ENCODE measurements at regions not wholly inside any gene's neighbourhood (a gene's known extent, or its start where the extent isn't known, plus 50 kb on each side); places are given as distances from the start of the nearest gene placed in this dataset.

- H3K9me2 ChIP-seq (ENCODE audit: insufficient read depth, low read length): no peaks in the 10 kb centered on the region
- no peaks in the 10 kb centered on the region for H3K27me3 ChIP-seq (ENCODE audit: insufficient read depth, low read depth, low read length)
- no peak overlapping the region for H3K4me3 ChIP-seq (ENCODE audit: low read length)
- no peaks in the 10 kb centered on the region for H3F3A ChIP-seq (ENCODE audit: insufficient read depth, low read length, poor library complexity, severe bottlenecking)
- no peaks in the 10 kb centered on the region for H3K36me3 ChIP-seq (ENCODE audit: insufficient read depth, low read length)
- H3K27ac ChIP-seq (ENCODE audit: low read length): no peak overlapping the region
- TF ChIP-seq TAF1 (IDR thresholded peaks at IDR 0.05; ENCODE audit: low read depth): no peak
- TF ChIP-seq CTCF (IDR thresholded peaks at IDR 0.05; ENCODE audit: poor library complexity, severe bottlenecking): no peak
- no peak for TF ChIP-seq MXI1 (conservative IDR thresholded peaks at IDR 0.05; ENCODE audit: poor library complexity, severe bottlenecking)
- TF ChIP-seq REST (IDR thresholded peaks at IDR 0.05; ENCODE audit: borderline replicate concordance): no peak
- no peak for TF ChIP-seq POLR2AphosphoS5 (IDR thresholded peaks at IDR 0.05)
- TF ChIP-seq SMC3 (conservative IDR thresholded peaks at IDR 0.05; ENCODE audit: poor library complexity): no peak
- no peak for TF ChIP-seq EZH2 (IDR thresholded peaks at IDR 0.05; ENCODE audit: borderline replicate concordance, insufficient read depth, low read length, poor library complexity, severe bottlenecking)
- no peak for TF ChIP-seq RAD21 (conservative IDR thresholded peaks at IDR 0.05)
- no peak for TF ChIP-seq EP300 (conservative IDR thresholded peaks at IDR 0.05; ENCODE audit: poor library complexity, severe bottlenecking)
- no peaks in the 10 kb centered on the region for H3K79me2 ChIP-seq (replicated peaks; ENCODE audit: insufficient read depth, low read length)
- H3K9me3 ChIP-seq (ENCODE audit: low read length): no peaks in the 10 kb centered on the region
- no peaks in the 10 kb centered on the region for H4K20me1 ChIP-seq (ENCODE audit: insufficient read depth)
- no peak overlapping the region for H3K9ac ChIP-seq (ENCODE audit: low read length)
- H3K4me2 ChIP-seq (ENCODE audit: low read length): no peak overlapping the region
- no peak overlapping the region for H2AFZ ChIP-seq (ENCODE audit: low read depth, low read length)
Measured at GRCh38 chr12:16849473-16849872, 243.5 kb upstream of the LMO3 start.

GRCh38 chr12:16844875-16845274 is 238.9 kb upstream of the LMO3 start:
- H3F3A ChIP-seq (ENCODE audit: insufficient read depth, low read length, poor library complexity, severe bottlenecking): no peaks in the 10 kb centered on the region
- H2AFZ ChIP-seq (ENCODE audit: low read depth, low read length): no peak overlapping the region
- no peaks in the 10 kb centered on the region for H3K9me2 ChIP-seq (ENCODE audit: insufficient read depth, low read length)
- no peak overlapping the region for H3K27ac ChIP-seq (ENCODE audit: low read length)
- no peaks in the 10 kb centered on the region for H3K27me3 ChIP-seq (ENCODE audit: insufficient read depth, low read depth, low read length)
- H3K4me2 ChIP-seq (ENCODE audit: low read length): no peak overlapping the region
- TF ChIP-seq POLR2AphosphoS5 (IDR thresholded peaks at IDR 0.05) (no peak), TAF1 (IDR thresholded peaks at IDR 0.05; ENCODE audit: low read depth) (no peak), CTCF (IDR thresholded peaks at IDR 0.05; ENCODE audit: poor library complexity, severe bottlenecking) (no peak), EZH2 (IDR thresholded peaks at IDR 0.05; ENCODE audit: borderline replicate concordance, insufficient read depth, low read length, poor library complexity, severe bottlenecking) (no peak), EP300 (conservative IDR thresholded peaks at IDR 0.05; ENCODE audit: poor library complexity, severe bottlenecking) (no peak), RAD21 (conservative IDR thresholded peaks at IDR 0.05) (no peak), REST (IDR thresholded peaks at IDR 0.05; ENCODE audit: borderline replicate concordance) (no peak), MXI1 (conservative IDR thresholded peaks at IDR 0.05; ENCODE audit: poor library complexity, severe bottlenecking) (no peak), SMC3 (conservative IDR thresholded peaks at IDR 0.05; ENCODE audit: poor library complexity) (no peak)
- no peak overlapping the region for H3K9ac ChIP-seq (ENCODE audit: low read length)
- H3K36me3 ChIP-seq (ENCODE audit: insufficient read depth, low read length): no peaks in the 10 kb centered on the region
- H4K20me1 ChIP-seq (ENCODE audit: insufficient read depth): no peaks in the 10 kb centered on the region
- no peaks in the 10 kb centered on the region for H3K79me2 ChIP-seq (replicated peaks; ENCODE audit: insufficient read depth, low read length)
- H3K4me3 ChIP-seq (ENCODE audit: low read length): no peak overlapping the region
- H3K9me3 ChIP-seq (ENCODE audit: low read length): no peaks in the 10 kb centered on the region

All from neural cell (in vitro differentiated cells).